ENCODE measurements at regions not wholly inside any gene's neighbourhood (a gene's known extent, or its start where the extent isn't known, plus 50 kb on each side); places are given as distances from the start of the nearest gene placed in this dataset.

- Histone ChIP-seq H3K9ac (ENCODE audit: low read depth, low read length) (no peak overlapping the region), H3K79me1 (ENCODE audit: low read depth in 1 of 2, low read length in 2 of 2) (no peaks in the 10 kb centered on the region), H2BK15ac (ENCODE audit: low read depth, low read length) (no peak overlapping the region), H3K4me1 (ENCODE audit: control insufficient read depth, insufficient read depth, low read length) (no peaks in the 10 kb centered on the region), H4K8ac (ENCODE audit: low read depth in 2 of 2, low read length in 2 of 2) (no peak overlapping the region), H3K18ac (ENCODE audit: low read depth, low read length) (no peak overlapping the region), H2BK120ac (ENCODE audit: low read depth, low read length) (no peak overlapping the region), H3K23ac (ENCODE audit: low read depth, low read length) (no peak overlapping the region), H2BK5ac (ENCODE audit: low read depth, low read length, poor library complexity, severe bottlenecking) (no peak overlapping the region), H3K27ac (ENCODE audit: insufficient read depth, low read length) (no peak overlapping the region), H3K27me3 (ENCODE audit: control insufficient read depth, insufficient read depth, low read length) (no peaks in the 10 kb centered on the region), H3K56ac (ENCODE audit: extremely low read depth, insufficient read depth, low read length) (no peak overlapping the region), H4K91ac (ENCODE audit: insufficient read depth, low read depth, low read length) (no peak overlapping the region), H3K9me1 (ENCODE audit: insufficient read depth, low read length) (no peaks in the 10 kb centered on the region), H3K14ac (replicated peaks; ENCODE audit: low read depth, low read length) (no peak overlapping the region), H3K36me3 (ENCODE audit: control insufficient read depth, insufficient read depth, low read length) (no peaks in the 10 kb centered on the region), H4K5ac (ENCODE audit: low read depth, low read length) (no peak overlapping the region), H3K9me3 (ENCODE audit: control insufficient read depth, insufficient read depth, low read length) (no peaks in the 10 kb centered on the region), H2BK20ac (ENCODE audit: low read depth, low read length) (no peak overlapping the region), H3K4ac (ENCODE audit: low read depth, low read length) (no peak overlapping the region), H2AFZ (replicated peaks; ENCODE audit: low read length, poor library complexity) (no peak overlapping the region), H4K20me1 (ENCODE audit: insufficient read depth, low read length) (no peaks in the 10 kb centered on the region), H2AK9ac (replicated peaks; ENCODE audit: low read depth, low read length, poor library complexity) (no peak overlapping the region), H2AK5ac (ENCODE audit: low read depth, low read length) (no peak overlapping the region), H3K4me3 (ENCODE audit: insufficient read depth, low read depth, low read length) (no peak overlapping the region), H3K4me2 (ENCODE audit: low read depth, low read length) (no peak overlapping the region)
- CTCF ChIA-PET: no interaction called here
- in situ Hi-C loops (cut with MboI; ENCODE audit: low sequenced_read_pairs): no loop called here
- WGBS, 2 experiments (ENCODE audit: extremely low coverage in 2 of 2, insufficient read length in 1 of 2): no CpG with 5 or more reads among the region's 2 CpGs
- BruUV-seq (replicated peaks): no TSS peak
- ATAC-seq (ENCODE audit: low read depth) (no peak), DNase-seq (no peak)
- intact Hi-C loops (cut with micrococcal nuclease): no loop called here
- POLR2A ChIA-PET (ENCODE audit: unreplicated experiment): no interaction called here
- TF ChIP-seq MXI1 (IDR thresholded peaks at IDR 0.05; ENCODE audit: borderline replicate concordance, low read depth, low read length) (no peak), CTCF (conservative IDR thresholded peaks at IDR 0.05; ENCODE audit: low read depth, low read length) (no peak), MAFK (IDR thresholded peaks at IDR 0.05; ENCODE audit: low read depth, low read length) (no peak), FOS (IDR thresholded peaks at IDR 0.05; ENCODE audit: low read depth, low read length) (no peak), NFE2L2 (IDR thresholded peaks at IDR 0.05; ENCODE audit: low read depth, low read length) (no peak), RAD21 (IDR thresholded peaks at IDR 0.05; ENCODE audit: low read length) (no peak), USF2 (IDR thresholded peaks at IDR 0.05; ENCODE audit: low read depth, low read length) (no peak), CHD1 (IDR thresholded peaks at IDR 0.05; ENCODE audit: low read depth, low read length) (no peak), RCOR1 (IDR thresholded peaks at IDR 0.05; ENCODE audit: insufficient replicate concordance, low read length) (no peak), CEBPB (IDR thresholded peaks at IDR 0.05; ENCODE audit: low read depth, low read length) (no peak), POLR2A (IDR thresholded peaks at IDR 0.05; ENCODE audit: low read depth, low read length) (no peak), ELK1 (IDR thresholded peaks at IDR 0.05; ENCODE audit: borderline replicate concordance, low read depth, low read length) (no peak)
- dilution Hi-C loops (cut with HindIII; ENCODE audit: low sequenced_read_pairs, unreplicated experiment): no loop called here
Observed at GRCh38 chr14:44654591-44654990, 147.5 kb upstream of the FSCB start.

Measured in IMR-90 (cell line).